ENCODE measurements at regions not wholly inside any gene's neighbourhood (a gene's known extent, or its start where the extent isn't known, plus 50 kb on each side); places are given as distances from the start of the nearest gene placed in this dataset.

GRCh38 chr9:99326917-99327189, 104.8 kb downstream of the SEC61B start:
- Histone ChIP-seq H3K4me1 (ENCODE audit: control insufficient read depth, insufficient read depth, low read length, unreplicated experiment) (no peaks in the 10 kb centered on the region), H2AFZ (ENCODE audit: low read length, unreplicated experiment) (no peak overlapping the region), H3K4me3 (ENCODE audit: low read depth, low read length) (no peak overlapping the region), H3K79me2 (ENCODE audit: control insufficient read depth, insufficient read depth, low read length, unreplicated experiment) (no peaks in the 10 kb centered on the region), H3K27ac (ENCODE audit: low read depth, low read length) (no peak overlapping the region), H3K36me3 (ENCODE audit: insufficient read depth, low read length) (no peaks in the 10 kb centered on the region), H3K27me3 (ENCODE audit: insufficient read depth, low read length) (peaks cover 27% of the 10 kb centered on the region)

DNA sequence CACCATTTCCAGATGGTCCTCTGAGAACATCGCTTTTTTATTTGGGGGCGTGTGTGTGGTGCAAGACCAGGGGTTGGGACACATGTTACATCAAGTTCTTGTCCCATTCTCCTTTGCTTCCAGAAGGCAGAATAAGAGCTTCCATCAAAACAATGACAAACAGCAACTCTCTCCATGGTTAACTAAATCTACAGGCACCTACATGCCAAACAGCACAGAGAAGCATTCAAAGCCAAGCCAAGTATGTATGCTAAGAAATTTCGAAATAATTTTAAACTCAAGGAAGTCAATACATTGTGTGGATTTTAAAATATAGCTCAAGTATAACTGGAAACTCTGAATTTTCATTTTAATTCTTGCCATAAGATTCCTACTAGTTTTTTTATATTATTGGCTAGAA, 105.6 kb downstream of the SEC61B start:
- H3K27me3 ChIP-seq (ENCODE audit: insufficient read depth, low read length), result peaks cover 19% of the 10 kb centered on the region
- H3K27ac ChIP-seq (ENCODE audit: low read depth, low read length), result no peak overlapping the region
- no peak overlapping the region for H2AFZ ChIP-seq (ENCODE audit: low read length, unreplicated experiment)
- no peak overlapping the region for H3K4me3 ChIP-seq (ENCODE audit: low read depth, low read length)
- H3K36me3 ChIP-seq (ENCODE audit: insufficient read depth, low read length), result no peaks in the 10 kb centered on the region
- no peaks in the 10 kb centered on the region for H3K79me2 ChIP-seq (ENCODE audit: control insufficient read depth, insufficient read depth, low read length, unreplicated experiment)
- no peaks in the 10 kb centered on the region for H3K4me1 ChIP-seq (ENCODE audit: control insufficient read depth, insufficient read depth, low read length, unreplicated experiment)

- no peak overlapping the region for H2AFZ ChIP-seq (ENCODE audit: low read length, unreplicated experiment)
- H3K27me3 ChIP-seq (ENCODE audit: insufficient read depth, low read length), result peaks cover 17% of the 10 kb centered on the region
- no peak overlapping the region for H3K27ac ChIP-seq (ENCODE audit: low read depth, low read length)
- H3K4me3 ChIP-seq (ENCODE audit: low read depth, low read length), result no peak overlapping the region
- H3K4me1 ChIP-seq (ENCODE audit: control insufficient read depth, insufficient read depth, low read length, unreplicated experiment), result no peaks in the 10 kb centered on the region
- no peaks in the 10 kb centered on the region for H3K36me3 ChIP-seq (ENCODE audit: insufficient read depth, low read length)
- H3K79me2 ChIP-seq (ENCODE audit: control insufficient read depth, insufficient read depth, low read length, unreplicated experiment), result no peaks in the 10 kb centered on the region
Observed at GRCh38 chr9:99335280-99335679, 113.2 kb downstream of the SEC61B start.

DNA sequence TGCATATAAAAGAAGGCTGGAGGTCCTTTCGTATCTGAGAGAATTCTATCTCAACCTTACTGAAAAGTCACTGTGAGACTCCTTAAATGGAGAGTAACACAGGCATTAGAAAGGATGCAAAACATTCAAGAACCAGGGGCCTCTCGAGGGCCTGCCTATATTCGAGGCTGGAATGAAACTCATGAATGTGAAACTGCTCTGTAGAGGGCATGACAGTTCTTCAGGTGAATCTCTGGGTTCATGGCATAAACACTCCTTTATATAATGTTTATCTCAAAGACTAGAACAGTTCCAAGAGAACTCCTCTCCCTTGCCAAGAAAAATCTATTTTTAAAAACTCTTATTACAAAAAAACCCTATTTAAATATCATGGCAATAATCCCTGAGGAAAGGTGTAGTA, 113.9 kb downstream of the SEC61B start:
- Histone ChIP-seq H3K27ac (ENCODE audit: low read depth, low read length) (no peak overlapping the region), H3K4me1 (ENCODE audit: control insufficient read depth, insufficient read depth, low read length, unreplicated experiment) (no peaks in the 10 kb centered on the region)

DNA sequence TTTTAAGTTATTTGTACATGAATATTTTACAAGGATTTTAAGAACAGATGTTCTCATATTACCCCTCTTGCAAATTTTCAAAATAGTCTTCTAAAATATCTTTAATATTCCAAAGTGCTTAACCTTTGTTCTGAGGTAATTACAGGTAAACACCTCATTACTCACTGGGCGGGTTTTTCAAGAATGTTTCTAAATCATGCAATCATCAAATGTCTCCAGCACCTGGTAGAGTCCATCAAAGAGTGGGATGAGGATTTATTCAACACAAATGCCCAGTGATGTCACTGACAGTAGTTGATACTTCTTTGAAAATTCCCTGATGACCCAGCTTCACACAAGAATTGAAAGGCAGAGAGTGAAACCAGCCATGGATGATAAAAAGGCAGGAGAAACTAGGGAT, 114.4 kb downstream of the SEC61B start:
- Histone ChIP-seq H3K27ac (ENCODE audit: low read depth, low read length) (no peak overlapping the region), H3K27me3 (ENCODE audit: insufficient read depth, low read length) (peaks cover 17% of the 10 kb centered on the region), H2AFZ (ENCODE audit: low read length, unreplicated experiment) (no peak overlapping the region), H3K4me3 (ENCODE audit: low read depth, low read length) (no peak overlapping the region), H3K4me1 (ENCODE audit: control insufficient read depth, insufficient read depth, low read length, unreplicated experiment) (no peaks in the 10 kb centered on the region), H3K36me3 (ENCODE audit: insufficient read depth, low read length) (no peaks in the 10 kb centered on the region), H3K79me2 (ENCODE audit: control insufficient read depth, insufficient read depth, low read length, unreplicated experiment) (no peaks in the 10 kb centered on the region)

More for the DNA sequence above, 113.9 kb downstream of the SEC61B start:
- Histone ChIP-seq H3K36me3 (ENCODE audit: insufficient read depth, low read length) (no peaks in the 10 kb centered on the region), H3K79me2 (ENCODE audit: control insufficient read depth, insufficient read depth, low read length, unreplicated experiment) (no peaks in the 10 kb centered on the region), H3K4me3 (ENCODE audit: low read depth, low read length) (no peak overlapping the region), H3K27me3 (ENCODE audit: insufficient read depth, low read length) (peaks cover 17% of the 10 kb centered on the region), H2AFZ (ENCODE audit: low read length, unreplicated experiment) (no peak overlapping the region)

- H3K4me3 ChIP-seq (ENCODE audit: low read depth, low read length), result no peak overlapping the region
- H3K27me3 ChIP-seq (ENCODE audit: insufficient read depth, low read length), result peaks cover 9% of the 10 kb centered on the region
- H3K27ac ChIP-seq (ENCODE audit: low read depth, low read length), result no peak overlapping the region
- no peaks in the 10 kb centered on the region for H3K79me2 ChIP-seq (ENCODE audit: control insufficient read depth, insufficient read depth, low read length, unreplicated experiment)
- H3K36me3 ChIP-seq (ENCODE audit: insufficient read depth, low read length), result no peaks in the 10 kb centered on the region
- H3K4me1 ChIP-seq (ENCODE audit: control insufficient read depth, insufficient read depth, low read length, unreplicated experiment), result no peaks in the 10 kb centered on the region
- no peak overlapping the region for H2AFZ ChIP-seq (ENCODE audit: low read length, unreplicated experiment)
Observed at GRCh38 chr9:99340281-99340680, 118.2 kb downstream of the SEC61B start.

DNA sequence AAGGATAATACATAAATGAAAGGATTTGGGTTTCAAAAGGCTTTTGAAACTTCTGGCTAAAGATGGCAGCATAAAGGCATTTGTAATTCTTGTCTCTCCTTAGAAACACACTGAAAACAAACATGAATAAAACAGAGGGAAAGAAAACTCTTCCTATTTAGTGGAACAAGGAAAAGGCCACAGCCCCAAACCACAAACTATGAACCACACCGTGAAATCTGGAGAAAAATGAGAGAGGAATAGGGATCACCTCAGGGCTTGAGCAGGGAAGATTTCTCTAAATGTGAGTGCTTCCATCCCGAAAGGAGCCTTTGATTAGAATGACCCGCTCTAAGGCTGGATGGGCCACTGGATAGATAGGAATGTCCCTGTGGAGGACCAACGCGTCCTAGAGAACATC, 119.6 kb downstream of the SEC61B start:
- no peak overlapping the region for H3K27ac ChIP-seq (ENCODE audit: low read depth, low read length)
- no peaks in the 10 kb centered on the region for H3K79me2 ChIP-seq (ENCODE audit: control insufficient read depth, insufficient read depth, low read length, unreplicated experiment)
- H3K27me3 ChIP-seq (ENCODE audit: insufficient read depth, low read length), result no peaks in the 10 kb centered on the region
- no peaks in the 10 kb centered on the region for H3K36me3 ChIP-seq (ENCODE audit: insufficient read depth, low read length)
- peaks cover 5% of the 10 kb centered on the region for H3K4me1 ChIP-seq (ENCODE audit: control insufficient read depth, insufficient read depth, low read length, unreplicated experiment)
- H2AFZ ChIP-seq (ENCODE audit: low read length, unreplicated experiment), result no peak overlapping the region
- H3K4me3 ChIP-seq (ENCODE audit: low read depth, low read length), result no peak overlapping the region

DNA sequence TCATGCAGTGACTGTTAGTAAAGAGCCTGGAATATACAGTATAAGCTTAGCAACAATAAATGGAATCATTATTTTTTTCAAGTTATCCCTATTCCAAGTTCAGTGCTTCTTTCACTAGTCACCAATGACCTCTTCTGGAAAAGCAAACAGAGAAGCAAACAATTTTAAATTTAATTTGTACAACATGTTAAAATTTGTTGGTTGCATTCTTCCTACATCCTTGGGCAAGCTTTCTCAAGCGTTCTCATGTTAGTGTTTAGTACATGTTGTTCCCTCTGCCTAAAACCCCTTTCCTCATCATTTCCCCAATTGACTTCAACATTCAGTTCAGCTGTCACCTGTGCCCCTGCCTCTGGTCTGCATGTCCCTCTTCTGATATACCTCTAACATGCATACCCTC, 123.4 kb downstream of the SEC61B start:
- H3K27ac ChIP-seq (ENCODE audit: low read depth, low read length), result no peak overlapping the region
- H3K4me3 ChIP-seq (ENCODE audit: low read depth, low read length), result no peak overlapping the region
- no peak overlapping the region for H2AFZ ChIP-seq (ENCODE audit: low read length, unreplicated experiment)
- no peaks in the 10 kb centered on the region for H3K27me3 ChIP-seq (ENCODE audit: insufficient read depth, low read length)
- H3K36me3 ChIP-seq (ENCODE audit: insufficient read depth, low read length), result no peaks in the 10 kb centered on the region
- H3K79me2 ChIP-seq (ENCODE audit: control insufficient read depth, insufficient read depth, low read length, unreplicated experiment), result no peaks in the 10 kb centered on the region
- peaks cover 5% of the 10 kb centered on the region for H3K4me1 ChIP-seq (ENCODE audit: control insufficient read depth, insufficient read depth, low read length, unreplicated experiment)

- Histone ChIP-seq H2AFZ (ENCODE audit: low read length, unreplicated experiment) (no peak overlapping the region), H3K36me3 (ENCODE audit: insufficient read depth, low read length) (no peaks in the 10 kb centered on the region), H3K27ac (ENCODE audit: low read depth, low read length) (no peak overlapping the region), H3K27me3 (ENCODE audit: insufficient read depth, low read length) (no peaks in the 10 kb centered on the region), H3K4me3 (ENCODE audit: low read depth, low read length) (no peak overlapping the region), H3K4me1 (ENCODE audit: control insufficient read depth, insufficient read depth, low read length, unreplicated experiment) (peaks cover 5% of the 10 kb centered on the region), H3K79me2 (ENCODE audit: control insufficient read depth, insufficient read depth, low read length, unreplicated experiment) (no peaks in the 10 kb centered on the region)
Observed at GRCh38 chr9:99345942-99346341, 123.9 kb downstream of the SEC61B start.

GRCh38 chr9:99347568-99347967, 125.5 kb downstream of the SEC61B start:
- Histone ChIP-seq H3K27ac (ENCODE audit: low read depth, low read length) (no peak overlapping the region), H3K27me3 (ENCODE audit: insufficient read depth, low read length) (no peaks in the 10 kb centered on the region), H2AFZ (ENCODE audit: low read length, unreplicated experiment) (no peak overlapping the region), H3K4me1 (ENCODE audit: control insufficient read depth, insufficient read depth, low read length, unreplicated experiment) (peaks cover 5% of the 10 kb centered on the region), H3K4me3 (ENCODE audit: low read depth, low read length) (no peak overlapping the region), H3K36me3 (ENCODE audit: insufficient read depth, low read length) (no peaks in the 10 kb centered on the region), H3K79me2 (ENCODE audit: control insufficient read depth, insufficient read depth, low read length, unreplicated experiment) (no peaks in the 10 kb centered on the region)

DNA sequence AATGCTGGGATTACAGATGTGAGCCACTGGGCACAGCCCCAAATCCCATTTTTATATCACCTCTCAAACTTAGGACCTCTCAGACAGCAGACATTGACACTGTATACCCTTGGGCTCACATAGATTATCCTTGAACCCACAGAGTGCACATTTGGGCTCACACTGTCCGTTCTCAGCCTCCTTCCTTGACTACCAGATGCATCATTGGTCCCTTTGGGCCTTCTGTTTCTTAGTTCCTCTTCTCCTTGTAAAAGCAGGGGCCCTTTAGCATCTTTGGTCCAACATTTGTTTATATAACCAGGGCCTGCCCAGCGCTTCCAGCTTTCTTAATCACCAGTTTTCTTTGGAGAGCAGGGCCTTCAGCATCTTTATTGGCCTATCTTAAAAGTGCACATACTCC, 126.2 kb downstream of the SEC61B start:
- no peaks in the 10 kb centered on the region for H3K79me2 ChIP-seq (ENCODE audit: control insufficient read depth, insufficient read depth, low read length, unreplicated experiment)
- no peaks in the 10 kb centered on the region for H3K36me3 ChIP-seq (ENCODE audit: insufficient read depth, low read length)
- no peak overlapping the region for H3K4me3 ChIP-seq (ENCODE audit: low read depth, low read length)
- peaks cover 9% of the 10 kb centered on the region for H3K4me1 ChIP-seq (ENCODE audit: control insufficient read depth, insufficient read depth, low read length, unreplicated experiment)
- H3K27me3 ChIP-seq (ENCODE audit: insufficient read depth, low read length), result no peaks in the 10 kb centered on the region
- H3K27ac ChIP-seq (ENCODE audit: low read depth, low read length), result no peak overlapping the region
- no peak overlapping the region for H2AFZ ChIP-seq (ENCODE audit: low read length, unreplicated experiment)

GRCh38 chr9:99349870-99350269, 127.8 kb downstream of the SEC61B start:
- H3K27ac ChIP-seq (ENCODE audit: low read depth, low read length), result no peak overlapping the region
- H3K4me1 ChIP-seq (ENCODE audit: control insufficient read depth, insufficient read depth, low read length, unreplicated experiment), result peaks cover 18% of the 10 kb centered on the region
- no peak overlapping the region for H2AFZ ChIP-seq (ENCODE audit: low read length, unreplicated experiment)
- no peaks in the 10 kb centered on the region for H3K27me3 ChIP-seq (ENCODE audit: insufficient read depth, low read length)
- H3K79me2 ChIP-seq (ENCODE audit: control insufficient read depth, insufficient read depth, low read length, unreplicated experiment), result no peaks in the 10 kb centered on the region
- H3K4me3 ChIP-seq (ENCODE audit: low read depth, low read length), result no peak overlapping the region
- no peaks in the 10 kb centered on the region for H3K36me3 ChIP-seq (ENCODE audit: insufficient read depth, low read length)
